Body of pancreas (tissue), 4 donors: ENCODE measurements at regions not wholly inside any gene's neighbourhood (a gene's known extent, or its start where the extent isn't known, plus 50 kb on each side); places are given as distances from the start of the nearest gene placed in this dataset.

Experiments used
- CTCF ChIP-seq, 7 experiments: fragments of 450-650 bp in 4 of 7; fragments of 200-600 bp in 3 of 7; sonication (generic) in 3 of 7; IDR thresholded peaks; one replicate each; pipeline ENCODE4 v1.5.1; 2016 to 2019; ENCODE audit warnings: antibody characterized with exemption in 7 of 7
- POLR2A ChIP-seq, 3 donors: fragments of 450-650 bp; IDR thresholded peaks; one replicate each; pipeline ENCODE4 v1.6.1; 2016; ENCODE audit warnings: antibody characterized with exemption in 3 of 3, mild to moderate bottlenecking in 2 of 3

GRCh38 chr2:176926453-176926852 is 286.1 kb upstream of the HNRNPA3 start:
- TF ChIP-seq CTCF (IDR thresholded peaks at IDR 0.05) = no peak
- no peak for TF ChIP-seq POLR2A (IDR thresholded peaks at IDR 0.05)
